Panc1 (cell line): ENCODE measurements at regions not wholly inside any gene's neighbourhood (a gene's known extent, or its start where the extent isn't known, plus 50 kb on each side); places are given as distances from the start of the nearest gene placed in this dataset.

ENCODE experiments used
- CTCF ChIP-seq: fragments of 450-650 bp; IDR thresholded peaks from 2 replicates; pipeline ENCODE4 v1.5.1; 2017; ENCODE audit warnings: mild to moderate bottlenecking
- POLR2AphosphoS5 ChIP-seq: IDR thresholded peaks from 2 replicates; pipeline ENCODE4 v1.6.1; 2012; ENCODE audit warnings: mild to moderate bottlenecking, low read depth, low read length, moderate library complexity
- REST ChIP-seq, 2 experiments: IDR thresholded peaks; 2 replicates each; pipeline ENCODE4 v1.6.1; 2011 to 2012; ENCODE audit warnings: low read depth in 2 of 2, control low read depth in 1 of 2, low read length in 1 of 2, mild to moderate bottlenecking in 1 of 2, moderate library complexity in 1 of 2; ENCODE audit not compliant: insufficient read depth in 1 of 2
- SIN3A ChIP-seq: IDR thresholded peaks from 2 replicates; pipeline ENCODE4 v1.6.1; 2012; ENCODE audit warnings: low read depth, mild to moderate bottlenecking, low read length, moderate library complexity, borderline replicate concordance; ENCODE audit not compliant: insufficient read depth
- TCF7L2 ChIP-seq: IDR thresholded peaks from 2 replicates; pipeline ENCODE4 v1.6.1; 2011; ENCODE audit warnings: mild to moderate bottlenecking, low read depth, low read length, inconsistent platforms

GRCh38 chr17:13405807-13406206 is 195.9 kb downstream of the HS3ST3A1 start:
- TF ChIP-seq POLR2AphosphoS5 (no peak), CTCF (no peak), REST (IDR thresholded peaks at IDR 0.05; ENCODE audit: insufficient read depth in 1 of 2, low read depth in 2 of 2, low read length in 1 of 2) (no peak), SIN3A (no peak), TCF7L2 (no peak)
